GM19395 (cell line): ENCODE measurements at regions not wholly inside any gene's neighbourhood (a gene's known extent, or its start where the extent isn't known, plus 50 kb on each side); places are given as distances from the start of the nearest gene placed in this dataset.

Source experiments
- ATAC-seq: cut with Tn5 transposase; IDR thresholded peaks from one replicate; pipeline ENCODE4 v1.9.1; 2021; ENCODE audit warnings: mild to moderate bottlenecking, moderate library complexity; ENCODE audit not compliant: unreplicated experiment

GRCh38 chr3:40800343-40800742 lies 275.6 kb downstream of the ZNF621 start:
- no peak for ATAC-seq

GRCh38 chr3:40801284-40801741 lies 276.6 kb downstream of the ZNF621 start:
- ATAC-seq, result no peak

GRCh38 chr3:40803311-40803710 lies 278.6 kb downstream of the ZNF621 start:
- no peak for ATAC-seq

- no peak for ATAC-seq
Observed at GRCh38 chr3:40805456-40805855, 280.7 kb downstream of the ZNF621 start.

- ATAC-seq, result no peak
Observed at GRCh38 chr3:40810813-40811212, 286.1 kb downstream of the ZNF621 start.

- no peak for ATAC-seq
Observed at GRCh38 chr3:40817017-40817416, 292.3 kb downstream of the ZNF621 start.

- ATAC-seq, result no peak
Observed at GRCh38 chr3:40821315-40821714, 296.6 kb downstream of the ZNF621 start.

GRCh38 chr3:40827226-40827625 lies 302.5 kb downstream of the ZNF621 start:
- no peak for ATAC-seq

- ATAC-seq, result no peak
Observed at GRCh38 chr3:40827942-40828688, 303.4 kb downstream of the ZNF621 start.

- ATAC-seq, result no peak
Observed at GRCh38 chr3:40828741-40829415, 304.1 kb downstream of the ZNF621 start.

GRCh38 chr3:40829876-40830275 lies 305.1 kb downstream of the ZNF621 start:
- ATAC-seq, result no peak

GRCh38 chr3:40837300-40837699 lies 312.5 kb downstream of the ZNF621 start:
- ATAC-seq, result no peak

- ATAC-seq, result no peak
Observed at GRCh38 chr3:40841131-40841530, 316.4 kb downstream of the ZNF621 start.

GRCh38 chr3:40841570-40842109 lies 316.9 kb downstream of the ZNF621 start:
- no peak for ATAC-seq

GRCh38 chr3:40842714-40843113 lies 318.0 kb downstream of the ZNF621 start:
- no peak for ATAC-seq

- ATAC-seq, result no peak
Observed at GRCh38 chr3:40843208-40843624, 318.5 kb downstream of the ZNF621 start.

- no peak for ATAC-seq
Observed at GRCh38 chr3:40843851-40844548, 319.2 kb downstream of the ZNF621 start.

- ATAC-seq, result no peak
Observed at GRCh38 chr3:40844896-40845295, 320.1 kb downstream of the ZNF621 start.

GRCh38 chr3:40845447-40845846 lies 320.7 kb downstream of the ZNF621 start:
- ATAC-seq, result no peak

GRCh38 chr3:40845916-40846315 lies 321.2 kb downstream of the ZNF621 start:
- ATAC-seq, result no peak

- no peak for ATAC-seq
Observed at GRCh38 chr3:40846451-40846850, 321.7 kb downstream of the ZNF621 start.
